GM19397 (cell line): ENCODE measurements at regions not wholly inside any gene's neighbourhood (a gene's known extent, or its start where the extent isn't known, plus 50 kb on each side); places are given as distances from the start of the nearest gene placed in this dataset.

ENCODE experiments used
- ATAC-seq: cut with Tn5 transposase; IDR thresholded peaks from one replicate; pipeline ENCODE4 v1.9.1; 2021; ENCODE audit warnings: mild to moderate bottlenecking, moderate library complexity; ENCODE audit not compliant: unreplicated experiment

DNA sequence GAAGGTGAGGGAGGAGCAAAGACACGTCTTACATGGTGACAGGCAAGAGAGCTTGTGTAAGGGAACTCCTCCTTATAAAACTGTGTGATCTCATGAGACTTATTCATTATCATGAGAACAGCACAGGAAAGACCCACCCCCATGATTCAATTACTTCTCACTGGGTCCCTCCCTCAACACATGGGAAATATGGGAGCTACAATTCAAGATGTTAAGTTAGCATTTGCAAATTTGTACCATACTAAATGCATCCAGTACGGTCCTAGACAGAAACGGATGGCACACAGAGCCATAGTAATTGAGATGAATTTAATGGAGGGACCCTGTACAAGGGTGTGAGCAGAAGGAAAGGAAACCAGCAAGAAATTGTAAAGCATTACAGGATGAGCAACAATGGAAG is 765.8 kb upstream of the API5 start:
- ATAC-seq = no peak

DNA sequence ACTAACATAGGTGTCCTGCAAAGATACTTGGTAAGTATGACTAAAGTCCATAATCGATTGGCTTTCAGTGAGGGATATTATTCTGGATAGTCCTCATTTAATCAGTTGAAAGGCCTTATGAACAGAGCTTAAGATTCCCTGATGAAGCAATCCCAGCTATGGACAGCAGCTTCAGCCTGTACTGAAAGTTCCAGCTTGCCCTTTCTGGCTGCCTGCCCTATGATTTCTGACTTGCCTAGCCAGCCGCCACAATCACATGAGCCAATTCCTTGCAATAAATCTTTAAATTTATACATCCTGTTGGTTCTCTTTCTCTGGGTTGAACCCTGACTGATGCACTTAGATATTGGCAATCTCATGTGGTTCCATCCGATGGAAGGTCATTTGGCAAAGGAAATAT is 759.0 kb upstream of the API5 start:
- ATAC-seq = no peak

DNA sequence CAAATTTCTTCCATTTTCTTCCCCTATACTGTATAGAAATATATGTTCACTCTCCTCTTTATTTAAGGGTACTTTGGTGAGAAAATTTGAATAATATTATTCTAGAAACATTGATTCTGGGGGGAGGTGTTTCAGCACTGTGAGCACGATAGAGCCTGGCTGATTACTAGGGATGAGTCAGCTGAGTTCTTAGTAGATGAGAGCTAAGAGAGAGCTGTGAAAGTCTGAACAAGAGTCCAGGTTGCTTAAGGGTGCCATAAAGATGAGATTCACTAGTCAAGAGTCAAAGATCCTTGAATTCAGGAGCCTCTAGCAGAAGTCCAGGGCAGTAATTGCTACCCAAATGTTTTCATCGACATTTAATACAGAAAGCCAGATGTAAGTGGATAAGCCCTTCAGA is 756.6 kb upstream of the API5 start:
- ATAC-seq = no peak

DNA sequence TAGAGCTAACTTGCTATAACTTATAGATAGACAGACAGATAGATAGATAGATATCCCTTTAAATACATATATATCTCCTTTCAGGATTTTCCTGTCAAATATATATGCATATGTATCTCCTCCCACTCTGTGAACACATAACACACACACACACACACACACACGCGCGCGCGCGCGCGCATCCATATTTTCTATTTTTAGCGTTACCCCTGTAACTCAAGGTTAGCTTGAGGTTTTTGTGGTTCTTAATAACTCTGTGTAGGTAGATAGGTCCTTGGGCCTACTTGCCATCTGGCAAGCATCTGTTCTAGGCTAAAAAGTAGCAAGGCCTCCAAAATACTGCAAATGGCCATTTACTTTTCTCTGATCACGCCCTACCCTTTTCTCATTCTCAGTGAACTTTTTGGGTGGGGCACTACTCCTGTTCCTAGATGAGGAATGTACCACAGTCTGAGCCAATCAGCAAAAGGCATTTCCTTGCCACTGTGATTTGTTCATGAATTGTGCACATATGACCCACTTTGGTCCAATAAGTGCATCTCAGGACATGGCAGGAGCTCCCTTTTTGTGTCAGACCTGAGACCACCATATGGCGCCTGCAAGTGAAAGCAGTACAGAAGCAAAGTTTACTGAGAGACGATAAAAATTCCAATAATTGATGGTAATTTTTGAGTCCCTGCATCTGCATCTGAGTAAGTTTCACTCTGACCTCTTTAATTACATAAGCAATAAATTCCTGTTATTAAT is 740.5 kb upstream of the API5 start:
- no peak for ATAC-seq

DNA sequence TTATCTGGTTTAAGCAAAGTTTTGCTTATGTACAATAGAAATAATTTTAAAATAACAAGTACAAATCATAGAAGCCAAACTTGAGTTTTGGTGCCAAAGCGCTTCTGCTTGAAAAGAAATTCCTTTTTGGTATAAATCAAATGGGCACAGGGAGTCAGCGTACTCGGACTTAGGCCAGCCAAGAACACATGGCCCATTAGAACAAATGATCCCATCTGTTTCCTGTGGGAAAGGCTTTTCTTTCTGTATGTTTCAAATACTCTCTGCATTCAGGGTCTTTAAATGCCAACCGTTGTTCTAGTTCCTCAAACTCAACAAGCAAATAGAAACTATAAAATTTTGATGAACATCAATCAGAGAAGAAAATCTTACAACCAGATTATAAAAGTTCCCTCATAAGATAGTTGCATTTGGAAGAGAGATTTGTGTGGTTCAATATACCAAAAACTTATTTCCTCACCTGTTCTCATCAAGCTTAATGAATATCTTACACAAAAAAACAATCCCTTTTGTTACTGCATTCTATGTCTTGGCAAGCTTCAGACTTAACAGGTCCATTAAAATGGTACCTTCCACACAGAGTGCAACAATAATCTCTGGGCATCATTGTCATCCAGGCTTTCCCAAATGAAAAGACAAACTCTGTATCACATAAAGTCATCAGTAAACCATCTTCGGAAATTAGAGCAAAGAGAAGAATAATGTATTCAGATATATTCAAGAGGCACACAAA is 739.8 kb upstream of the API5 start:
- no peak for ATAC-seq

DNA sequence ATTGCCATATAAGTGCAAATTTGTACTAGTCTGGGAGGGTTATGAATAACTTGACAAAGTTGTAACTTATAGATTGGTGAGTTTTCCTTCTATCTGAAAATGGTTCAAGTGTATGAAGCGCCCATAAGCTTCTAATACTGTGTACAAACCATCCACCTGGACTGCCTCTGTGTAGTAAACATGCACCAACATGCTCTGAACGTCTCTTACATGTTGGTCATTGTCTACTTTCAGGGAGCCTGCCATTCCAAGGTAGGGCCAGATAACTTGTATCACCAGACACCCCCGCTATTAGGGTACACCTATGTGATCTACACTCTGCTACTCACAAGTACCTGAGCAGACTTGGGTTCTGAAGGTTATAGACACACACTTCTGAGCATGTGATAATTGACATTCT is 735.5 kb upstream of the API5 start:
- ATAC-seq = no peak

DNA sequence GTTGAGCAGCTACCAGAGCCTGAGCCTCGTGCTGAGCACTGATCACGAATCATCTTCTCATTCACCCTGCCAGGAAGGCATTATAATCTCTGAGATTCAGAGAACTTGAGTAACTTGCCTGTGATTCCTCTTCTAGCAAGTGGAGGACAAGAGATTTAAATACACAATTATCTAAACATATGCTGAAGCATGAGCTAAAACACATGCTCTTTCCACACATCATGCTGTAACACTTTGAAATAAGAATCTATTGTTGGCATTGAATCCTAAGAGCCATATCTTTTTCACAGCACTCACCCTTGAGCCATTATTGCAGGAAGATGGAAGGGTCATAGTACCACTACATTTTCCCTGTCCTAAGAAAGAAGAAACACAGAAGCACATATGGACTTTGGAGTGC is 722.5 kb upstream of the API5 start:
- ATAC-seq = no peak

DNA sequence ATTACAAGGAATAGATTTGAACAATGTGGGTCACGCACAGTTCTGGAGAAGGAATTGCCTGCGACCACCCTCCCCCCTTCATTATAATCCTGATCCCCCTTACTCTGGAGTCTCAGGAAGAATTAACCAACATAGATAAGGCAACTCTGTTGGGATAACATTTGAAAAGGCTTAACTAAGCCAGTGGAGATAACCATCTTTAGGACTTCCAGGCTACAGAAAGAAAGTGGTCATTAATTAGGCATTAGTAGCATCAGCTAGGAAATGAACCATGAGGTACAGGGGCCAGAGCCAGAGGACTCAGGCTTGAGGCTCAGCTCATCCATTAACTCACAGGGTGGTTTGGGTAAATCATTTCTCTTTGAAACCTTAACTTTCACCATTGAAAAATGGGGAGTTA is 720.0 kb upstream of the API5 start:
- no peak for ATAC-seq

DNA sequence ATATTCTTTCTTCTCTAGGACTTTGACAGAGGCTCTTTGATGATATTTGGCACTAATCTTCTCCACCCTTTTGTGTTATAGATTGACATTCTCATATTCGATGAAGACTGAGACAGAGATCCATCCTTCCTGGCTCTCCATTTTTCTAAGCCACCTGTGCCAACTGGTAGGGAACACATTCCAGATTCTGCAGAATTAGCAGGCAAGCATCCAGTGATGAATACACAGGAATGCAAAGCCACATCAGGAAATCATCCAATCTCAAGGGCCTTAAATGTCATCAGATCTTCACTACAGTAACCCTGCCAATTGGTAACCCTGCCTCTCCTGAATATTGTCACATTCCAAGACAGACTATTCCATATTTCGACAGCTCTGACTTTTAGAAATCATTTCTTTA is 718.4 kb upstream of the API5 start:
- no peak for ATAC-seq

DNA sequence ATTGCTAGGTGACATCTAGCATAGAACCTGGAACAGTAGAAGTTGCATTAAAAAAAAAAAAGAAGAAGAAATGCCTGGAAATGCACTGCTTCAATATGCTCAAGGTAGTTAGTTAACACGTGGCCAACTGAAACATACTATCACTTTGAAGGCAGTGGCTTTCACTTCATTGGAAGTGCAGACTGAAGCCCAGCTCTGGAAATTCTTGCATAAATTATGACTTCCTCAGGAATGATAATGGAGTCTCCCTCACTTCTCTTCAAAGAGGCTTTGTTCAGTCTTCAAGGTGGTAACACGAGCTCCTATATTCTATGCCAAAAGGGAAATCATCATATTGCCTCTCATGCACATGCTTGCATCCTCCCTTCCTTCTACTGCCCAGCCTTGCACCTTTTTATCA is 715.9 kb upstream of the API5 start:
- ATAC-seq = no peak

DNA sequence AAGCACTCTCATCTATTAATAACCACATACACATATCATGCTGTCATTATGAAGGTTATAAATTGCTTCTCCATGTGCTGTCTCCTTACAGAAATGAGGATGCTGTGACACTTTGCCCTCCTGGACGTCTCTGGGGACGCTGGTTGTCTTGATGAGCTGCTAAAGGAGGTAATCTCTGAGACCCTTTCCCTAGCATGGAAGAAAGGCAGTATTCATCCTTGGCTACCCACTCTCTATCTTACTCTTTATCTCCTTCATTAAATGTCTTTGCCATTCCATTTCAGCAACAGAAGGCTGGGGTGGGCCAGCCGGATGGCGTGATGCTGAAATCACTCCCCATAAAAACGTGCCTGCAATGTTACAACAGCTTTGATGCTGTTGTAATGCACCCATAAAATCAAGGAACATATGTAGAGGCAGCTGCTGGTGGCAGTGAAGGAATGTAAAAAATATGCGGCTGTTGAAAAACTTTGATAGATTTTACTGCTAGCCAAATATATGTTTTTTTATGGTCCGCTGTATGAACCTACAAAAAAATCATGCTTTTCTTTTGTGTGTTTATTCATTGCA is 715.1 kb upstream of the API5 start:
- no peak for ATAC-seq

DNA sequence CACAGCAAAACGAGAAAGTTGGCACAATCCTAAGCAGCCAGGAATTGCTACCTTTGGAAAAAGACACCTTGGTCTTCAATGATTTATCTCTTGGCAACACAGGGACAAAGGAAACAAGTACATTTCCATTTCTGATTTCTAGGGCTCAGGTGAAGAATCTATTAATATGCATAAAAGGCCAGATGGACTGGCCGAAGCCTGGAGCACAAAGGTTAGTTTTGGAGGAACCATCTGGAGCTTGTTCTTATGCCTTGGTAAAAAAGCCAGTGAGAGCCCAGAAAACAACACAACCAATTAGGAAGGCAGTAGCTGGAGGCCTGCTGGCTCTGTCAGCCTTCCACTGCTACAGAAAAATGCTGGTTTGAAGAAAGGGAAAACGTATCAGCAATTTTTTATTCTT is 713.5 kb upstream of the API5 start:
- no peak for ATAC-seq

DNA sequence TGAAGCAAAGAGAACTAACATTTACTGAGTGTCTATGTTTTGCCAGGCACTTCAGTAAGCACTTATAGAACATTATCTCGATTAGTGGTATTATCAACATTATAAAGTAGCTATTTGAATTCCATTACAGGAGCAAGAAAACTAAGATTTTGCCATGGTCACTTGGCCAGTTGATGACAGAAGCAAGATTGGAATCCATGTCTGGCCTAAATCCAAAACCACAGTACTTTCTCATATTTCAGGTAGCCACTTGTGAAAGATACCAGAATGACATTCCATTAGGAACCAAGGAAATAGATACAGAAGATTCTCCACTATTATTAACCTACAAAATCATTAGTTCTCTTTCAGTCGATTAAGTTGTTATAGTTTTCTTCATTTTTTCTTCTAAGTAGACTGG is 691.0 kb upstream of the API5 start:
- ATAC-seq = no peak

DNA sequence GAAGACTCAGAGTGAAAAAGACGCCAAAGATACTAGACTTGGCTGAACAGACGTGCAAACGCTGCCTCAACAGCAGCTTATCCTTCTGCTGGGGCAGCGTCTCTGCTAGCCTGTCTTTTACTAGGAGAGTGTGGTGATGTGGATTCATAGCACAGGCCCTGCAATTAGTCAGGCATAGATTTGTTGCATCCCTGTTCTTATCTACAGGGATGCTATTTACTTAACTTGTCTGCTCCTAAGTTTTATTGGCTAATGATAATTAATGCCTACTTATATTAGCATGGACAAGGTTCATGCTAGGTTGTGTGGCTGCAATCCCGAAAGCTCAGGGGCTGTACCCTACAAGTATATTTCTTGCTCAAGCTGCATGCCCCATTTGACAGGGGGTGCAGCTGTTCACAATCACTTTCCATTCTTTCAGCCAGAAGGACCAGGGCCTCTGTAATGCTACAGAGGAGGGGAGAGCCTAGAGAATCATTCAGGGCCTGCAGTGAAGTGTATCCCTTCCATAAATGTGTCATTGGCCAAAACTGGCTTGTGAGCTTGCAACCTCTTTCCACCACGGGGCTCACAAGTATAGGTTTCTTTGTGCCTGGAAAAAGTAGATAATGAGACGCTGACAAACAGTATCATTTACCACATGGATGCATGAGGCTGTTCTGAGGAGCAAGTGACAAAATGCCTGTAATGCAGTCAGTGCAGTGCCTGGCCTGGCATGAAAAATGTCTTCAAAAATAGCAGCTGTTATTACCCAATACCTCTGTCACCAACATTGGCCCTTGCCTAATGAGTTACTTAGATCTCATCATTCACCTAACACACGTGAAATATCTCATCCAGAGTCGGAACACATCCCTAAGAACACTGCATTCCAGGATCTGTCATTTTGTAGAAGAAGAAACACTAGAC is 685.8 kb upstream of the API5 start:
- ATAC-seq = no peak

DNA sequence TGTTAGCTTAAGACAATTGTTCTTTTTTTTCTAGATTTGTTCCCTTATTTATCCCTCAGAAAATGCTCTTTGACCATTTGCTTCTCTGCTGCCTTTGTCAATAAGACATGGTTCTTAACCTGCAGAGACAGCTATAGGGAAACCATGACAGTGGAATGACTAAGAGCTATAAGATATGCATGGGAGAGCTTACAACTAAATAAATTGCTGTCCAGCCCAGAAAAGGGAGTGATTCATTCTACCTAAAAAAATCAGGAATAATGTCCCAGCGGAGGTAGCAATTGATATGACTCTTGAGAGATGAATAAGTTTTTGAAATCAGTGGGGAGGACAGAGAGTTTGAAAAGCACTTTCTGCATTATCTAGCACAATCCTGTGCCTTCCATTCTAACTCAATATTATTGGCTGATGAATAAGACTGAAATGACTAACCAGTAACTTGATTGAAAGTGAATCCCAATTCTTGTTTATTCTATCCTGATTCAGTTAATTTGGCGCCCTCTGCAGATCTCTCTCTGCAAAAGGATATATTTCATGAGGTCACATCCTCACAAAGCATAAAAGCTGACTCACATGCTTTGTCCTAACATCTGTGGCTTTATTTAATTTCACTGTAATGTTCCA is 680.5 kb upstream of the API5 start:
- no peak for ATAC-seq

DNA sequence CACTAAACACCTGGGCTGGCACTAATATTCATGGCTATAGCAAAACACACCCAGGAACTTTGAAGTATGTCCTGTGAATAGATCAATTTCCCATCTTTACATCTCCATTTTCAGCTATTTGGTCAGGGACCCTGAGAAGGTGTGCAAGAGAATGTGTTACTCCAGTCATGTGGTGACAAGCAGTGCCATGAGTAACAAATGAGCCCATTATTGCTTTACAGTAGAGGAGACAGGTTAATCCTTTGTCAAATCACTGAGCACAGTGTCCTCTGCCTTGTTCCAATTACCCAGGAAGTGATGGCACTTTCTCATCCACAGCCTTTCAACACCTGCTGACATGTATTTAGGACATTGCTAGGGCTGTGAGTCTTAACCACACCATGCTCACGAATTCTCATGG is 664.8 kb upstream of the API5 start:
- ATAC-seq = no peak

DNA sequence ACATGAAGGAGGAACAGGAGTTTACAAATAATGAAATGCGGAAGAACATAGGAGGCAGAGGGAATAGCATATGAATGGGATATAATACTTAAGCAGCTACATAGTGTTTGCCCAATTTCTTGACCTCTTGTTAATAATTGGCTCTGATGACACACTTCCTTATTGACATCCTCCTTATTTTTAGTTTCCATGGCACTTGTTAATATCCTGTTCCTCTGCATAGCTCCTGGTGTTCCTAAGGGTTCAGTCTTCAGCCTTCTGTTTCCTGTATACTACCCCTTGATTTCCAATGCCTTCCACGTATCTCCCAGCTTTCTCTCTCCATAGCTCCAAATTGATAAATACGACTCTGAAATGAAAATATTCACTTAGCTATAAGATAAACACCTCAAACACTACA is 663.8 kb upstream of the API5 start:
- no peak for ATAC-seq

DNA sequence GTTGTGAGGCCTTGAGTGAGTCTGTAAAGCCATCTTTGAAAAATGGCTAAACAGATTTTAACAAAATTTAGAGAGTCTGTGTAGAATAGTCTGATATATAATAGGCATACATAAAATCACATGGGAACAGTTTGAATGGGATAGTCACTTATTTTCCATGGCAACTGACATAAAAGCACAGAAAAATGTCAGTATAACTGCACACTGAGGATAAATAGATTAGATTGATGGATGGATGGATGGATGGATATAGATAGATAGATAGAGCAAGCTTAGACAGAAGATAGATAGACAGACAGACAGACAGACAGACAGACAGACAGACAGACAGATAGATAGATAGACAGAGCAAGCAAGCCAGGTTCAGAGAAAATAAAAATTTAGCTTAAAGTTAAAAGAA is 660.2 kb upstream of the API5 start:
- ATAC-seq = no peak

DNA sequence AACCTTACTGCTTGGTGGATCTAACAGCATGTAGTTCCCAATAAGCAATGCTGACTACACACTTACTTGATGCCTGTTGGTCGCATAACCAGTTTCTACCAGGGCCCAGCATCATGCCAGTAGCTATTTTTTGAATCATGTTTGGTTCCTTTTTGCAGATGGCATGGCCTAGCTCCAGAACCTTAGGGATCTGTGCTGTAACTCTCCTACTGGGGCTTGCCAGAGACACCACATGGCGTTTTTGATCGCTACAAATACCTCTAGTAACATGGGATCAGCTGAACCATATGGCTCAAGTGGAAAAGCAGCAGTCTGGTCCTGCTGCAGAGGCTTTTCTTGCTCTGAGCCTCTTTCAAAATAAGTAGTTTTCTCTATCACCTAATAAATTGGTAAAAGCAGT is 654.6 kb upstream of the API5 start:
- ATAC-seq = no peak

DNA sequence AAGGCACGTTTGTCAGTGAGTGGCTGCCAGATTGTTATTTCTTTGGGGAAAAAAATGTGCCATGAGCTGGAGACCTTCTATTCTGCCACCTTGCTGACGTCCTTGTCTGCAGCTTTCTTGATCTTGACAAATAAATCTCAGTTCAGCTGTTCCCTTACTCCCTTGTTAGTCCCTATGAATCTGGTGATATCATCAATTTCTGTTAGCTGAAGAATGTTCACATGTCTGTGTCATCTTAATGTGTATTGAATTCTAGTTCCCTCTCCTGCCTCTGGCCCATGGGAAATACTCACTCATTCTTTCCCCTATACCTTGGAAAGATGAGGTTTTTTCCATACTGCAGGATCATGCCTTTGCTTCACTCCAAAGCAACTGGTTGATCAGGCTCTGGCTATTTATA is 649.9 kb upstream of the API5 start:
- ATAC-seq = no peak
